Hippocampal formation (tissue), 2 donors: ENCODE measurements at regions not wholly inside any gene's neighbourhood (a gene's known extent, or its start where the extent isn't known, plus 50 kb on each side); places are given as distances from the start of the nearest gene placed in this dataset.
"Not testable (repeated sequence)": the region's sequence is repeated elsewhere in the genome, so short reads cannot be mapped to it uniquely, and the experiment has no call there.

ENCODE experiments used
- DNase-seq, 2 donors: peaks; one replicate each; lab custom pipeline; 2025; lab: John Stamatoyannopoulos, UW

DNA sequence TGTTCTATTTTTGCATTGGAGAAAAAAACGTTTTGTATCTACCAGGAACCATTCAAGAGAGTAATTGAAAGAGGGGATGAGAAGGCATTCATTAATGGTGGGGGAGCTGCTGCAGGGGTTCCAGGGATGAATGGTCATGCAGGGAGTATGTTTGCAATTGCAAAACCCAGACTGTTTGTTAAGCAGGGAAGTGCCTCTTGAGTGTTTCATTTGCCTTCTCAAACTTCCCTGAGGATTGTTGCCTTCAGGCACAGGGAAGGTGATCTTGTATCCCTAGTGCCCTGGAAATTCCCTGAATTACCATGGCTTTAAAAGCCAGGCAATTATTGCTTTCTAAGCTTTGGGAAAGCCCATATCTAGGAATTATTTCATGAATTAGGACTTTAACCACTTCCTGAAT, 172.7 kb upstream of the NLGN4Y start:
- no peak for DNase-seq

DNA sequence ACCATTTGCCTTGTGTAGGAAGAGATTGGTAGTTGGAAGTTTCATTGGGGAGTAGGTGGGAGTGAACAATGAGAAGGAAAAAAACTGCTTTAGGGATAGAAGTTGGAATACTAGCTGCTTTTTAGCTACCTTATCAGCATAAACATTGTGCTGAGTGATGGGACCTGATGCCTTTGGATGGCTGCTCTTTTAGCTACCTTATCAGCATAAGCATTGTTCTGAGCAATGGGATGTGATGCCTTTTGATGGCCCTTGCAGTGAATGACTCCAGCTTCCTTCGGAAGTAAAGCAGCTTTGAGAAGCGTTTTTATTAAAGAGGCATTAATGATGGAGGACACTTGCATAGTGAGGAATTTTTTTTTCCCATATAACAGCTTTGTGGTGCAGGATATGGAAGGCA, 168.2 kb upstream of the NLGN4Y start:
- DNase-seq: no peak

DNA sequence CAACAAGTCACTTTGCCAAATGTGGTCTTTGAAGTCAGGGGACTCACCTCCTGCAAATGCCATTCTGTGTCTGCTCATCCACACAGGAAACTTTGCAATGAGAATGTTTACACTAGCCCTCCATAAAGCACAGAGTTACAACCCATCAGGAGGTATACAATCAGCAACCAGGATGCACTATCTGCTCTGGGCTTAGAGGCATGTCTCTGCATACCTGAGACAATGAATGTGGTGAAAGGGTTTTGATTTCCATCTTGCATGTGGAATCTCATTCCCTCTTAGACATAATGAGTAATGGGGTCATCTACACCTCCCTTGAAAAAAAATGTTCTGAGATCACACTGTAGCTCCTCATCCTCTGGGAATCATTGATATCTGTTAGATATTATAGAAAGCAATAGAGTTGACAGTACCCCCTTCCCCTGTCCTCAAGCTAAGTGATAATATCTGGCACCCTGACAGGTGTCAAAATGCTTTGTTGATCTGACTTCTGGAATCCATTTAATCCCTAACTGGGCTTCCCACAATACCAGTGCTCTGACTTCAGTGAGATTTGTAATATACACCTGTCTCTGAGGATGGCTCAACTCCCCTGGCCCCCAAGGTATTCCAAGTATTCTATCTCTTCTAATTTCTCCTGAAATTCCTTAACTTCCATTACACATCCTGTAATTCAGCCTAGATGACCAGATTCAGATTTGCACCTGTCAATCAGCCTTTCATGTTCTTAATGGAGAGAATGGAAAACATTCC, 163.4 kb upstream of the NLGN4Y start:
- no peak for DNase-seq

DNA sequence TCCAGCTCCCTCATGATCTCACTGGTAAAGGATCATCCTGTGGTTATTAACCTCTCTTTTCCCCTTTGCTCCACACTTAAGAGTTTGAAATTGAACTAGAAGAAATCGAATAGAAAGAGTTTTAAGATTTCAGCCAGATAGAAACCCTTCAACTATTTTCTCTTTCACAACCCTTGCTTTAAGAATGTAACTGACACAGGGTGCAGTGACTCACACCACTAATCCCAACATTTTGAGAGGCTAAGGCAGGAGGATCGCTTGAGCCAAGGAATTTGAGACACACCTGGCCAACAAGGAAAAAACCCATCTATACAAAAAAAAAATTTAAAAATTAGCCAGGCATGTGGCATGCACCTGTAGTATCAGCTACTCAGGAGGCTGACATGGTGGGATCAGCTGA, 150.7 kb upstream of the NLGN4Y start:
- DNase-seq: no peak

DNA sequence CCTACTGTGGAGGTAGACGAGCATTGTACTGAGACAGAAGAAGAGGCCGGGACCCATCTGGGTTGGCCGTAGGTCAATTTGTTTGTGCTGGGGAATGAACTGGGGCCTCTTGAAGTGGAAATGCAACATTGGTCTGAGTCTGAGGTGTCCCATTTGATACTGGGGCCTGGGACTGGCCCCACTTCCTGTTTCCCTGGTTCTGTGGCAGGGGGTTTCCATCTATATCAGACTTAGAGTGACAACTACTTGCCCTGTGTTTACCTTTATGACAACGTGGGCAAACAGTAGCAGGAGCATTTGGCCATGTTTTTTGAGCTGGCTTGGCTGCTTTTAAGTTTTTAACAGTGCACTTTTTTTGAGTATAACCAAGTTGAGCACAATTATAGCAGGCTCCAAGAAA, 146.1 kb upstream of the NLGN4Y start:
- no peak for DNase-seq

DNA sequence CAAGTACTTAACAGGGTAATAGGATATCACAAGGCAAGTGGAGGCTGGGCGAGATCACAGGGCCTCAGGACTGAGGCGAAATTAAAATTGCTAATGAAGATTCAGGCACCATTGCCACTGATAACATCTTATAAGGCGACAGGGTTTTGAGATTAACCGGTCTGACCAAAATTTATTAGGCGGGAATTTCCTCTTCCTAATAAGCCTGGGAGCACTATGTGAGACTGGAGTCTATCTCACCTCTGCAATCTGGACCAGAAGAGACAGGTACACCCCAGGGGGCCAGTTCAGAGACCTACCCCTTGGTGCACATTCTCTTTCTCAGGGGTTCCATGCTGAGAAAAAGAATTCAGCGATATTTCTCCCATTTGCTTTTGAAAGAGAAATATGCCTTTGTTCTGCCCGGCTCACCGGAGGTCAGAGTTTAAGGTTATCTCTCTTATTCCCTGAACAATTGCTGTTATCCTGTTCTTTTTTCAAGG, 113.7 kb upstream of the NLGN4Y start:
- not testable (repeated sequence) for DNase-seq

DNA sequence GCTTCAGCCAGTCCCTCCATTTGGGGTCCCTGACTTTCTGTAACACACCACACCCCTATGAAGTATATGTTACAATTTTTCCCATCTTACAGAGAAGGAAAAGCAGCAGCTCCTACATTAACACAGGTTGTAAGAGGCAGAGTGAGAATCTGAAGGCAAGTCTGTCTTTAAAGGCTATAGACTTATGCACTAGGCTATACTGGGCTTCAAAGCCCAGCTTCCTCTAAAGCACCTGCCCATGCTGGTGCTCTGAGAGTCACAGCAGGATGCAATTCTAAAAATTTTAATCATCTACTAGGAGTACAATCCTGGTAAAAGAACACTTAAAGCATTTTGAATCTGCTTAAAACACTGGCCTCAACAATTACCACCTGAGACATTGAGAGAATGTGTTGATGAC, 113.0 kb upstream of the NLGN4Y start:
- no peak for DNase-seq

DNA sequence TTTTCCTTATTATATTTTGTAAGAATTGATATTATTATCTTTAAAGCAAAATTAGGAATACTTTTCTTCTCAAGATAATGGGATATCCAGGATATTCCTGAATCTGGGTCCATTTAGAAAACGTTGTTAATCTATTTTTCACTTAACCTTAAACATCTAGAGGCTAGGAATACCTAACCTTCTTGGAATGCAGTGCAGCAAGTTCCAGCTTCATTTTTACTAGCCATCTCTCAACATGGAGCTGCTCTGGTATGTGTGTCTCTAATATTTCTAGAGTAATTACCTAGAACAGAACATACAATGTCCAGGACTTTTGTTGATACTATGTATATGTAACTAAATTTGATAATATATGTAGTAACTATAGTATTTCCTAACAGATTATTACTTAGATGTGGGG, 87.8 kb upstream of the NLGN4Y start:
- DNase-seq: no peak

DNA sequence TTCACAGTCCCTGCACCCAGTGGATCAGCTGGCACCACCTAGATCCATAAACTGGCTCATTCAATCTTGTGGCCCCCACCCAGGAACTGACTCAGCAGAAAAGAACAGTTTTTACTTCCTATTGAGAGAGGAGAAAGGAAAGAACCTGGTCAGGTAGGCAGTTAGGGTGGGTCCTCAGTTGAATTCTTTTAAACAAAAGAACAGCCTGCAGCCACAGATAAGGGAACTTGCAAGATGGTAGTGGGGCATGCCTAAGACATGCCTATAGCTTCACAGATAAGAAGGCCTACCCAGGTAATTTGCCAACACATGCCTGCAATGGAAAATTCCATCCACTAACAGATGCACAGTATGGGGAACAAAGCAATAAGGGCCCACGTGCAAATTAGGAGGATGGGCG, 86.7 kb upstream of the NLGN4Y start:
- no peak for DNase-seq

DNA sequence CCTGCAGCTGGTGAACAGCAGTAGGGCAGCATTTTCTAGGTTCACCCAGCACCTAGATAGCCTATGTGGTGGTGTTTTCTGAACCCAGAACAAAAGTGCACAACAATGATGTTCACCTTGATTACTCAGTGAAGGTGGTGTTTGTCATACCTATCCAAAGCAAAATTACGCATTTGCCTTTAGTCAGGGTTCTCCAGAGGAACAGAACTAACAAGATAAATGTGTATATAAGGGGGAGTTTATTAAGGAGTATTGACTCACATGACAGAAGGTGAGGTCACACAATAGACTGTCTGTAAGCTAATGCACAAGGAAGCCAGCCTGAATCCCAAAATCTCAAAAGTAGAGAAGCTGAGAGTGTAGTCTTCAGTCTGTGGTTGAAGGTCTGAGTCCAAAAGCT, 85.9 kb upstream of the NLGN4Y start:
- no peak for DNase-seq

DNA sequence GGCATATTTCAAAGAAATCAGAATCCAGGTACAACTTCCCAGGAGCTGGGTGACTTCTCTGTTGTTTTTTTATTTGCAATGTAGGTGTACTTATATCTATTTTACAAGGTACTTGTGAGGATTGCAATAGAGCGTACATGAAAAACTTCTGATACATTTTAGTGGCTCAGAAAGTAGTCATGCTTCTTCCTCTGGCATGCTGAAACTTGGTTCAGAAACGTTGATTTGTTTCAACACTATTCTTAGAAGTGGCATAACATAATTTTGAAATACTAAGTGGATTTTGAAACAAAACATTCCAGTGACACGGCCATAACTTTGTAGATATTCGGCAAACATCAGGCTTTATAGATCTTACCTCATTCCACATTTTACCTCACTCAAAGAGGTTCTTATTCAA, 79.8 kb upstream of the NLGN4Y start:
- DNase-seq: no peak

DNA sequence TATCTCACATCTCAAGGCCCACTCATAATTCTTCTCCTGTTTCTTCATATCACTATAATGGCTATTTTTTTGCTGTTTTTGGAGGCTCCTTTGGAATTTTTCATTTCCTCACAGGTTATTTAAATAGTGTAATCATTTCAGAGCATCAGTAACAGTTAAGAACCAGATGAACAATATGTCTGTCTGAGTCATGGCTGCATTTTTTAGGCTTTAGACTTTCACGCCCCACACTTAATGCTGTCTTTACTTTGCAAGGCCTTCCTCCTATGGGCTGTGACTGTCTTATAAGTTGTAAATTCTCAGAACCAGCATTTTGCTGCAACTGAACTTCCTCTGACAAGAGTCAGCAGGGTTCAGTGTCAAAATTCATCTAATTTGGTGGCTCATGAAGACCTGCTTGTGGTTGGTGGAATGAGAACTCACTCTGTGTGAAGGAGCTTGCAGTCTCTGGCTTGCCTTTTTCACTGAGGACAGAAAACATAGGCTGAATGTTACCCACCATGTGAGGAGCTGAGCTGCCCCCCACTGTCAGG, 56.1 kb upstream of the NLGN4Y start:
- DNase-seq: no peak

DNA sequence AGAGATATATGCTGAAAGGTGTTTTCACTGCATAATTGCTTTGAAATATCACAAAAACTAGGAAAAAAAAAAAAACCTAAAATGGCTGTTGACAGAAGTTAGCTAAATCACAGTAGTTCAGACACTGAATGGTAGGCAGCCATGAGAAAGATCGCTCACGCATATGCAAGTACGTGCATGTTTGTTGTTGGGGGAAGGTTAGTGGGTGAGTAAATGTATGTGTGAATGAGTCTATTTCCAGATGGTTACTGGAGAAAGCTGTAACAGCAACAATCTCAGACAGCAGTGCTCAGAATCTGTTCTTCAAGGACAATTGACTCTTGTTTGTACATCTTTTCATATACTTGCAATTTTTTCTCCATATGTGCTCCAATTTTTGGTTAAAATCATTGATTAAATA, 51.9 kb upstream of the NLGN4Y start:
- DNase-seq: no peak

DNA sequence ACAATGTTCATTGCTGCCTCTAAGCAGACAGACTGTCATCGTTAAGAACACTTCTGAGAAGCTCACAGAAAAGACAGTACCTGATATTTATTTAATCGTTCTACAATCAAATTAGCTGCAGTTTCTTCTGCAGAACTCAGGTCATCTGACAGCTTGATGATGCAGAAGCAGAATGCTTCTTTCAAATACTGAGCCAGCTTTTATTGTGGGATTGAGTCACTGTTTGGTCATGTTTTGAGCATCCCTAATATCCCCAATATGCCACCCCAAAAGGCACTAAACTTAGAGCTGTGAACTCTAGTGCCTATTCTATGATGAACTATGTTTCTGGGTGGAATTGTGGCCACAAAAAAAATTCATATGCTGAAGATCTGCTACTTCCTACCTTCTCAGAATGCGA, 51.0 kb upstream of the NLGN4Y start:
- DNase-seq: no peak
